HCEC 1CT (cell line): ENCODE measurements at regions not wholly inside any gene's neighbourhood (a gene's known extent, or its start where the extent isn't known, plus 50 kb on each side); places are given as distances from the start of the nearest gene placed in this dataset.

Experiments
- DNase-seq: peaks from one replicate; pipeline ENCODE4 v3.0.0-alpha.2; 2017

DNA sequence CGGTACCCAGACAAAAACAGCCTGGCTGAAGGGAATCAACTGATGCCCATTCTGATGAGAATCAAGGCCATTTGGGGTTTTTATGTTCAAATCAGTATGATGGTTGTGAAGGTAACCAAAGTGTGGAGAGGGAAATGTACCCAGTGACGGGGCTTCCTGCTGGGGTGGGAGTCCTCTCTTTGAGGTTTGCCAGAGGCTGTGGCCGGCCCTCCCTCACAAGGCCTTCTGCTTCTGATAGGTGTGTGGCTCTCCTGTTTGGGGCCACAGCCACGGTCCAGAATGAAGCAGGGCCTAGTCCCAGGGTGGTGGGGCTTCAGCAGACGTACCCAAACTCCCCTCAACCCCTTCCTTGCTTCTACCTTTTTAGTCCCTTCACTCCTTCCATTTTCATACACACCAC lies 86.7 kb upstream of the NAA20 start:
- no peak for DNase-seq

DNA sequence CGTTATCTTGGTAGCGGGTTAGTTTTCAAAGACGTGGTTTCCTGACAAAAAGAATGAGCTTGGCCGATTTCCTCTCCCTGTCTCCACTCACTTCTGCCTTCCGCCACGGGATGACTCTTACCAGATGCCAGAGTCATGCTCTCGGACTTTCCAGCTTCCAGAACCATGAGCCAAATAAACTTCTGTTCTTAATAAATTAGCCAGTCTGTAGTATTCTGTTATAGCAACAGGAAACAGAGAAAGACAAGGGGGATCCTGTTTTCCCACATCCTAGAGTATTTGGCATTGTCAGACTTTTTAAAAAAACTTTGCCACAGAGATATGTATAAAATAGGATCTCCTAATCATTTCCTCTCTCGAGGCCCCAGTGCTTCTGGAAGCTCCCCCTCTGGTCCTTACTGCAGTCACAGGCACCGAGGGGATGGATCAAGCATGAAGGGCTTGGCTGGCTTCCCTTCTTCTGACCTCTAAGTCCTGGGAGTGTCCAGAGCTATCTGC lies 84.9 kb upstream of the NAA20 start:
- DNase-seq, result peak; percentile 57

DNA sequence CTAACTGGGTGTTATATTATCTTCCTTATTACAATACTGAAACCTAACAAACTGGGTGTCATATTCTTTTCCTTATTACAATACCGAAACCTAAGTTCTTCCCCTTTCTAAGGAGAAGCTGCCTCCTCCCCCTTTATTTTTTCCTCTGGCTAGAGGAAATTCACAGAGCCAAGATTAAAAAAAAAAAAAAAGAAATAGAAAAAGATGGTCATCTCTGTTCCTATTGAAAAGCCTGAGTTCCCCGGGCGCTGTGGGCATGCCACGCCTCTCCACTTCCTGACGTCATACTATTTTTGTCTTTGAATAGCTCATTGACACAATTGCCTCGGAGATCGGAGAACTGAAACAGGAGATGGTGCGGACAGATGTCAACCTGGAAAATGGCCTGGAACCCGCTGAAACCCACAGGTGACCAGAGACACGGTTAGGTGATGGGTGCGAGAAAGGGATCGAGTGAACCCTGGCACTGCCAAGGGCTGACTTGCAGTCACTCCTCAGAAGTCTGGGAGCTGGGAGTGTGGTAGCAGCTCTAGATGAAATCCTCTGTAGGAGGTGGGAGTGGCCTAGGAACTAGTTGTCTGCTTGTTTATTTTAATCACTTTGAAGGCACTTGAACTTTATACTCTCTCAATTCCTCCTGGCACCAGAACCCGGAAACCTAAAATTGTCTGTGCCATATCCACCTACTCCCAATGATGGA lies 82.2 kb upstream of the NAA20 start:
- DNase-seq, result no peak

DNA sequence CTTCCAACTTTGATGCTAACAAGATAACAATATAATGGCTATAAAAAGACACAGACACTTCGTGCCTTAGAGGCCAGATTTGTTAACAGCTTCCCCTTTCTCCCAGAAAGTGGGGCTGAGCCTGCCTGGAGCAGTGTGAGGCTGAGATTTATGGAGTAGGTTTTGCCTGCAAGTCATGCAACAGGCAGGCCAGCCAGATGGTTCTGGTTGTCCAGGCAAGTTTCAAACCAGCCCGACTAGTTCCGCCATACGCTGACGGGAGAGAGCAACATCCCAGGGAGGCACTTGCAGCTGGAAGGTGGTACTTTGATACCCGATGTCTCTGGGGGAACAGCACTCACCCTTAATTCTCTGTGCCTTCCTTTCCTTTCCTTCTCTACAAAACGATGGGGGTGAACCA lies 81.3 kb upstream of the NAA20 start:
- no peak for DNase-seq

DNA sequence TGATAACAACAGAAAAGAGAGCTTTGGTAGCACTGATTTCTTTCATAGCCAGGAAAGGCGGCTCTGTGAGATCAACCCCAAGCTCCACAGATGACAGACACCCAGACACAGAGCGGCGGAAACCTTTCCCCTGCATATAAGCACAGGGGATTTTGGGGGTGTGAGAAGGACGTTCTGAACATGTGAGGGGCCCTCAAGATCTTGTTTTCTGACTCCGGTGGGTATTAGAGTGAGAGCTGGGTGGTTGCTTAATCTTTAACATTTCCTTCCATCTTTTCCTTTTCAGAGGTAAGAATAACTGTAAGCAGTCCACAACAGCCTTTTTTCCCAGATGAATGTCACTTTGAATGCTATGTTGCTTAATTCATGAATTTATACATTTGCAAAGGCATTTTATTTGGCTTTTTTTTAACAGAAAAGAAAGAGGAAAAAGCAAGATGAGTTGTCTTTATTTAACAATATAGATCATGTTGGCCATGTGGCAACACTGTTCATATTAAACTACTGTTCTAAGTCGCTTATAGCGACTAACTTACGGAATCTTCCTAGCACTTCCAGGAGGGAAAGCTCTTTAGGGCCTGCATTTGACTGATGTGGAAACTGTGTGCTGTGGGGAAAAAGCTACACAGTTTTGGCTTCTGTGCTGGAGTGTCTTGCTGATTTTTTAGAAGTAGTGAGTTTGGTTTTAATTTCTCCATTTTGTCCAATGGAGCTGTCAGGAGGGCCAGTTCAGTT lies 80.5 kb upstream of the NAA20 start:
- no peak for DNase-seq

DNA sequence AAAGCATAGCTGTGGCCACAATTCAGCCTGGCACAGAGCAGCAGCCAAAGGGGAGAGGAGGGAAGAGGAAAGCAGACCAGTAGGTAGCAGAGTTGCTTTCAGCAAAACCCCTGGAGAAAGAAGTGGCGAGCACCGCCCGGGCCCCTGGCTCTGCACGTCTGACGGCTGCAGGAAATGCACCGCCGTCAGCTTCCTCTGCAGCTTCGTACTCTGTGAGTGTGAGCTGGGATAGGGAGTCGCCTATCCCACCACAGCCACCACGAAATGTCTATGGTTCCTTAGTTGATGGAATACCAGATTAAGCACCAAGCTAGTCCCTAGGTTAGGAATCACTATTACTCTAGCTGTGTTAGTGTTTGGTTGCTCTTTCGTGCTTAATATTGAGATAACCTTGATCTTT lies 79.9 kb upstream of the NAA20 start:
- DNase-seq, result no peak

DNA sequence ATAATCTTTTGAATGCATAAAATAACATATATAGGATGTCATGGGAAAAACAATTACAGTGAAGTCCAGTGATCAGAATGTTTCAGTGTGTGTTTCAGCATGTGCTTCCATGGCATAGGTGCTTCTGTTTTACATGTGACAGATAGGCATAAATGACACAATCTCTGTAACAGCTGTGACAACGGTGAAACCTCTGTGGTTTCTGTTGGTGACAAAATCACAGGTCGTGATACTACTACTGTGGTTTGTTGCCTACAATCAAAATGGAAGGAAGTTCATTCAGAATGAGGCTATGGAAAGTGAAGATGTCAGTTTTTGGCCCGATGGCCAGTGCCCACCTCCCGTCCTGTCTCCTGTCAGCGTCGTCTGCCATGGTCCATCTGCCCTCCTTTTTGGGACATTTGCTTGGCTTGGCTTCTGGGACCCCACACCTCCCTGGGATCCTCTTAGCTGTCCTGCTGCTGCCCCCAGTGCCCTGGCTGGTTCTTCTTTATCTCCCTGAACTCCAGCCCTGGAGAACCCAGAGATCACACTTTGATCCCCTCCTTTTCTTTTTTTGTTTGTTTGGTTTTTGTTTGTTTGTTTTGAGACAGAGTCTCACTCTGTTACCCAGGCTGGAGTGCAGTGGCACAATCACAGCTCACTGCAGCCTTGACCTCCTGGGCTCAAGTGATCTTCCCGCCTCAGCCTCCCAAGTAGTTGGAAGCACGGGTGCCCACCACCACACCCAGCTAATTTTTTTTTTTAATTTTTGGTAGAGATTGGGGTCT lies 79.3 kb upstream of the NAA20 start:
- DNase-seq, result no peak

DNA sequence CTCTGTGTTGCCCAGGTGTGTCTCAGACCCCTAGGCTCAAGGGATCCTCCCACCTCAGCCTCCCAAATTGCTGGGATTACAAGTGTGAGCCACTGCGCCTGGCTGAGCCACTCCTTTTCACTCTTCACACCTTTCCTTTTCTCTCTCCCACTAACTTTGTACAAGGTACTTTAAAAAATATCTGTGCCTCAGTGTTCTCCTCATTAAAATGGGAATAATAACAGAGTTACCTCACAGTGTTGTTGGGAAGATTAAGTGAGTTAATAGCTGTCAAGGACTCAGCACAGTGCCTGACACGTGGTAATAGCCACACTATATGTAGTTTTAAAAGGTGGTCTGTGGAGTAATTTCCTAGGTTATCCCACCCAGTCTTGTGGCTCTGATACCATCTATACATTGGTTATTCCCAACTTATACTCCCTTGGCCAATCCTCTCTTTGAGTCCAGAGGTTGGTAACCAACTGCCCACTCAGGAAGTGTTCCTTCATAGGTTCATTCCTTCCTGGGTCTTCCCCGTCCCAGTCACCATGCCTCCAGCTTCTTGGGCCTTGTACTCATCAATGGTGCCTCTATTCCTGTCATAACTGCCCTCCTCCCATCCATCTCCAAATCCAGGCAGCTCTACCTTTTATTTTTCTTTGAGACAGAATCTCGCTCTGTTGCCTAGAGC lies 78.6 kb upstream of the NAA20 start:
- DNase-seq, result no peak

DNA sequence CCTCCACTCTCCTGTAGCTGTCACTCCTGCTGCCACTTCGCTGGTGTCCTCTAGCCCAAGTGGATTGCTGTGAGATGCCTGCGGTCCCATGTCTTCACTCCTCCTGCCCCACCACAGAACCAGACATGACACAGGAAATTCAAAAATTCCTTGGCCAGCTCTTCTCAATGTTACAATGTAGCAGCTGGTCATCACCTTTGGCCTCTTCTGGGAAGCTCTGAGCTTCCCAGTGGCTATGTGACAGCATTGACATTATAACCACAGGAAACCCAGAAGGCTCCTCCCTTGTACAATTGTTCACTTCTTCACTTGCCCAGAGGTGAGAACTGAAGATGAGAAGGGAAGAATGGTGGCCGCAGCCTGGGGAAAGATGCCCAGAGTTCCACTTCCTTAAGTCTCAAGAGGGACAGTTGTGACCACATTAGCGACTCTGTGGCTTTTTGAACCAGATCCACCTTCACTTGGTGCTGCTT lies 76.1 kb upstream of the NAA20 start:
- DNase-seq, result no peak

DNA sequence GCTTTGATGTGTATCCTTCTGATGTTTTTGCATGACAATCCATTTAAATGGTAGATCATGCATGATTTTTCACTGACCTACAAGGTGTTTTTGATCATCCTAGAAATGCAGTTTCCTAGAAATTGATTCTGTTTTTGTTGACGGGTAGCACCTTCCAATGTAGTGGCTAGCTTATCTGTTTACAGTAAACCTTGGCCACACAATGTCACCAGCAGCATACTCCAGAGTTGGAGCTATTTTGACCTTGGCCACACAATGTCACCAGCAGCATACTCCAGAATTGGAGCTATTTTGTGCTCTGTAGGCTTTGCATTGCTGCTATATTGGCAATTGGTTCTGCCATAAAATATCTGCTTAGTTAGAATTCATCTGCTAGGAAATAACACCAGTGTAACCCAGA lies 74.6 kb upstream of the NAA20 start:
- no peak for DNase-seq

DNA sequence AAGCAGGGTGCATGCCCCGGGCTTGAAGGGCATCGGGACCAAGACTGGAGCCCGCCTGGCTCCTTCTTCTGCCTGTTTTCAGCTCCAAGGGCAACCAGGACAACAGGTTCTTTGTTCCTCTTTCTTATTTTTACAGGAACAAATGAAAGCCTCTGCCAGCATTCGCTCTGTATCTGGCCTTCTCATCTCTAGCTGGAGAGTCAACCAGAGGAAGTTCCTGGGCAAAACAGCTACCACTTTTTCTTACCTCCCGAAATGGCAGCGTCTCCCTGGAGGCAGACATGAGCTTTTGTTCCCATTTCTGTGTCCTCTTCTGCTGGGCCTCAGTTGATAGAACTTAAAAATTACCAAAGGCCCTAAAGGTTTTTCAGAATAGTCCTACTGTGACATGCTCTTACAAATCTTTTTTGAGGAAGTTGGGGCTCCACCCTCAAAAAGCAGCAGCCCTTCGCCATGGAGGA lies 74.1 kb upstream of the NAA20 start:
- DNase-seq, result no peak

DNA sequence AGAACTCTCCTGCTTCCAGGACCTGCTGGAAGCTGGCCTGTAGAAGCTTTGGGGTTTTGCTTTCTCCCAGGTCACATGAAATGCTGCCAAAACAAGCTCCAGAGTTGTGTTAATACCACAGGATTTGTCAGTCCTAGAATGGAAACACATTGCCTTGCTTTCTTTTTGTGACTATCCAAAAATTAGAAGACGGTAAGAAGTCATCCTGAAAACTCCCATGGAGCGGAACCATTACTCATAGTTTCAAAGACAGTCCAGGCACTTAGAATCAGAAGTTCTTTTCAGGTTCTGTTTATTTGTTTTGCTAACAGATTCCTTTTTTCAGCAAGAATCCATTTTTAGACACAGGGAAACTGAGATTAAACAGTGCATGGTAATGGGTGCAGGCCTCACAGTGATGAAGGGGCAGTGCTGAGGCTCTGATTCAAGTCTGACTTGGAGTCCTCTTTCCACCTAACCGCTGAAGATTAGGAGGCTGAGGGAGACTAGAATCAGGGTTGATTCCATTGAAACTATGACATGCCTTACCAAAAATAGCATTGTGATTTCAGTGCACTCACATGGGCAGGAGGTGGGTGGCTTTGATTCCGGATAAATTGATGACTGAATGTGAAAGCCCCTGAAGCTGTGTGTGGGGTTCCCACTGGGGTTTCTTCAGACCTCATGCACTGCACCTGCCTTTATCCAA lies 72.2 kb upstream of the NAA20 start:
- no peak for DNase-seq

DNA sequence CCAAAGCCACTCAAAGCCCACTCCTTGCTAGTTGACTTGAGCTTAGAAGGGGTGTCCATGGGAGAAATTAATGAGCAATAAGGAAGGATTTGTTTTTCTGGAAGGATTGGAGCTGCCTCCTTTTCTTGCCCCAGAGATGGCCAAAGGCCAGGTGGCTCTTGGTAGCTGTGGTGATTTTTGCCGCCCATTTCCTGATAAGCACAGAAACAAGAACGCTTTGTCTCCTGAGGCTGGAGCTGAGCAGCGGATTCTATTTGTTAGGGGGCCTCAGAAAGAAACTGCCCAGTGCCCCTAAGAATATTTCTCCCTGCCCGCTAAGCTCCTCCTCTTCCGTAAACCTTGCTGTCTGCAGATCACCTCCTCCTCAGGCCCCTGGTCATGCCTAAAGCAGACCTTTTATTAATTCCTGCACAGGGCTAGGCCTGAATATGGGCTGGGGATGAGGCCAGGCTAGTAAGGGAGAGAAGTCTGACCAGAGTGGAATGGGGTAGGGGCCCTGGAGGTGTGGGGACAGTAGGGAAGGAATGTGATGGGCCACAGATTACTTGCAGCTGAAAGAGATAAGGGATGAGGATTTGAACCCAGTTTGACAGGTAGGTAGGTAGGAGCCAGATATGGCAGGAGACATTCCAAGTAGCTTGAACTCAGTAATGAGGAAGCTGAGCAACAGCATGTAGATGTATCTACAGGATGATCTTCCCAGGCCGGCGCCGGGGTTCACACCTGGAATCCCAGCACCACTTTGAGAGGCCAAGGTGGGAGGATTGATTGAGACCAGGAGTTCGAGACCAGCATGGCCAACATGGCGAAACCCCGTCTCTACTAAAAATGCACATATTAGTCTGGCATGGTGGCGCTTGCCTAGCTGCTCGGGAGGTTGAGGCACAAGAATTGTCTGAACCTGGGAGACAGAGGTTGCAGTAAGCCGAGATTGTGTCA lies 71.2 kb upstream of the NAA20 start:
- no peak for DNase-seq

DNA sequence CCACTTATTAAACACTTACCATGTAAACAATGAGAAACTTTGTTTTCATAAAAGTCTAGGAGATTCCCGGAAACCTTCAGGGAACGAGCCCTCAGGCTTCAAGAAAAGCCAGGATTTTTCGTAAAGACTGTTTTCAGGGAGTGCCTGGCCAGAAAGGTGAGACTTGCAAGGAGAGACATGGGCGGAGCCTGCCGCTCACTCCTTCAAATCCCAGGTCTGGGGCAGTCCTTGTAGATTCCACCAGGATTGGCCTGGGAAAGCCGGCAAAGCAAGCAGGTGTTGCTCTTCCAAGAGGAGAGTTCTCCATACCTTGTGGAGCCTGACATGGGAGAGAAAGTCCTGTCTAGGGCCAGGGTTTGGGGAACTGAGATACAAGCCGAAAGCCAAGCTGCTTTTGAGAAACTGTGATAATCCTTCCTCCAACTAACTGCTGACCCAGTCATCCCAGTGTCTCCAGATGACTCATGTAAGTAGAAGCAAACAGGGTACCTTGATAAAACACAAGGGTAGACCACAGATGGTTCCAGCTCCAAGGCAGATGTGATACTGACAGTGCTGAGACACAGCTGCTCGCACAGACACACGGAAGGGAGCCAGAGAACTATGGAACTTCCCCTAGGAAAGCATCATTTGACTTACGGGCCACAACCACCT lies 69.4 kb upstream of the NAA20 start:
- DNase-seq, result peak; percentile 67

DNA sequence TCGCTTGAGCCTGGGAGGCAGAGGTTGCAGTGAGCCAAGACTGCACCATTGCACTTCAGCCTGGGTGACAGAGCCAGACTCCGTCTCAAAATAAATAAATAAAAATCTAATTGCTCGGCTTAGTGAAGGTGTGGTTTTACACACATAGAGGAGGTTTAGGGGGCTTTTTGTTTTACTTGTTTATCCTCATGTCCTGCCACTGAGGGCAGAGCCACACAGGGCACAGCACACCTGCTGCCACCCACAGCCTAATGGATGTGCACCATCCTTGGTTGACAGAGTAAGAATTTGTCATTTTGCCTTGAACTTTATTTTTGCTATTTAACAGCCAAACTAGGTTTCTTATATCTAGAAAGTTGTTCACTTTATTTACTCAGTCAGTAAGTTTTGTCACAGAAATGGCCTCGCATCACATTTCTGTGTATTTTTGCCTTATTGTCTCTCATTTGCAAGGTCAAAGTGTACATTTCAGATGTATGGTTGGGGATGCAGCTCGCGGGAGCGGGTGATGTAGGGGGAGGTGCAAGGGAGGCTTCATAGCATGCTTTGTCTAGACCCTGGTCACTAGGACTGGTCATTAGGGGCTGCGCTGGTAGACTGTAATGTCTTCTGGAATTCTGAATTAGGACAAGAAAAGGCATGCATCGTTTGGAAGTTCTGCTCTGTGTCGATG lies 67.8 kb upstream of the NAA20 start:
- no peak for DNase-seq

DNA sequence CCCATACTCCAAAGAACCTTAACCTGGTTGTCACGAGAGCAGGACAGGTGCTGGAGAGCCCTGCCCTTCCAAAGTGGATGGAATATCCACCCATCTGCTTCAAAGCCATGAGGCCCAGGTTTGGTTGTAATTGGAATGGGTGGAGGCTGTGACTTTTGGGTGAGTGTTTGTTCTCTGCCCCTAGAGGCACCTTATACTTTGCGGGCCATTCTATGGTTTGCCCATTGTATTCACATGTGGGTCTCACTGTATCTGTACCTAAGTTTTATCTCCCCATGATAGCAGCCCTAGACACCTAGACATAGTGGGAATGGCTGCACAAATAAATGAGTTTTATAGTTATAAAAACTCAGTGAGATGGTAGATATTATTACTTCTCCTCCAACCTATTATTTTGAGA lies 67.1 kb upstream of the NAA20 start:
- no peak for DNase-seq

DNA sequence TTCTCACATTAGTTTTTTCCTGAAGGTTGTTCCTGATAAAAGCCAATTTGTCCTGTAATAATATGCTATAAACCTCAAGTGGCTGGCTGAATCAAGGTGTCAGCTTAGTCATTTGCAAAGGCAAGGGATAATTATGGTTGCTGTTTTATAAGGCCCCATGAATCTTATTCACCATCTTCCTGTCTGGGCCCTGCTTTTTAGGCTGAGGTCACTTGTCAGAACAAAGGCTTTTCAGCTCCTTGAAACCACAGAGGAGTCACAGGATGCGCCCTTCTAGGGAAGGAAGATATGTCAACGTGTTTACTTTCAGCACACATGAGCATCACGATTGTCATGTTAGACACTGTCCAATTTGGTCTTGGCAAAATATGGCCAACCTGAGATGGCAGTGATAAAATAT lies 64.8 kb upstream of the NAA20 start:
- no peak for DNase-seq

DNA sequence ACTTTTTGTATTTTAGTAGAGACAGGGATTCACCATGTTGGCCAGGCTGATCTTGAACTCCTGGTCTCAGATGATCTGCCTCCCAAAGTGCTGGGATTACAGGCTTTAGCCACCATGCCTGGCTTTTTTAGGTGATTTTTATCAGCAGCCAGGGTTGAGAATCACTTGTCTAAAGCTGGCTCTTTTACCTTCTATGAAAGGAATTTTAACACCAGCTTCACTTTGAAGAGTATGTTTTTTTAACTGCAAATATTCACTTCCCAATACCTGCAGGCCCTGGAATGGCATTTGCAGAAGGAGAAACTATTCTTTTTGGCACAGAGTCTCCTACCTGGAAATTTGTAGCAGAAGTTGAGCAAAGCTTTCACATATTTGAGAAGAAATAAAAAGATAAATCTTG lies 63.6 kb upstream of the NAA20 start:
- DNase-seq, result no peak

DNA sequence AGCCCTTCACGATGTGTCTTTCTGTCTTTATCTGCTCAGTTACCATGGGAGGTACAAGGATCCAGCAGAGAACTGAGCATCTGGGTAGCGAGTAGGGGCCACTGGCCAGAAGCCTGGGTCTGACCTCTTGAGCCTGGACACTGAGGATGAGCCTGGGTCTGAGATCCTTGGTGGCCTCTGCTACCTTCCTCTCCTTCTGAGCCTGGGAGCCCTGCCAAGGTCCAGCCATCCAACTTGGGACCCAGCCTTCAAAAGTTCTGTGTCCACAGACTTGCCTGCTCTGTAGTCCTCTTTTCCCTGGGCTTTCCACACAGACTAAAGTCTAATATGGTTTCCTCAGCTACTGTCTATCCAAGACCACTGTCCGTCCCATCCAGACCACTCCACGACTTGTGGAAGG lies 60.2 kb upstream of the NAA20 start:
- no peak for DNase-seq

DNA sequence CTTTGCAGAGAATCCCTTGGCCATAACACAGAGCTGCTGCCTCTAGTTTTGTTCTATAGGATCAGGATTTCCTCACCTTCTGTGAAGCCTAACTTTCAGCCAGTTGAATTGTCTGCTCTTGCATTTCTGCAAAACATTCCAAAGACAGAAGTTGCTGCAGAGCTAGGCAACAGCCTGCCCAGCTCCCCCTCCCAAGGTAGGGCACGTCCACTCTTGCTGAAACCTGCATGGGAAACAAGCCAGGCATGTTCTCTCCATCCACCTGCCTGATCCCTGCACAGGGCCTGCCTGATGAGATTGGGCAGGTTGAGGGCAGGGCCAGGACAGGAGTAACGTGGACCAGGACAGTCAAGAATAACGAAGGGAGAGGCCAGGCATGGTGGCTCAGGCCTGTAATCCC lies 58.9 kb upstream of the NAA20 start:
- no peak for DNase-seq
